ENCODE measurements at regions not wholly inside any gene's neighbourhood (a gene's known extent, or its start where the extent isn't known, plus 50 kb on each side); places are given as distances from the start of the nearest gene placed in this dataset.

DNA sequence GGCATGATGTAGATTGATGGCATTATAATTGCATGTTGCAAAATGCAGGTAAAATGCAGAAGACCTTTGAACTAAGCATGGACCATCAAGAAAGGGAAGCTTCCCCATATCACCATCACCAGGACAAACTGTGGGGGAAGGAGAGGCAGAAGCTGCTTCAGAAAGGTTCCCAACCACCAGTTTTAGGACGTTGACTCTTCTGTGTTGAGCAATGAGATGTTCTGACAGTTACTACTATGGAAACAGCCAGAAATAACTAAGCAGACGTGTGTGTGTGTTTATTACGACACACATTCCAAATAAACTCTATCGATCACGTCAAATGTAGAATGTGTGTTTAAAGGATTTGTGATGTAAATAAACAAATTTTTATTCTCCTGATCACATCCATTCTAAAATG, 110.2 kb upstream of the PLD5 start (continued):
- TF ChIP-seq, protein P1, sequence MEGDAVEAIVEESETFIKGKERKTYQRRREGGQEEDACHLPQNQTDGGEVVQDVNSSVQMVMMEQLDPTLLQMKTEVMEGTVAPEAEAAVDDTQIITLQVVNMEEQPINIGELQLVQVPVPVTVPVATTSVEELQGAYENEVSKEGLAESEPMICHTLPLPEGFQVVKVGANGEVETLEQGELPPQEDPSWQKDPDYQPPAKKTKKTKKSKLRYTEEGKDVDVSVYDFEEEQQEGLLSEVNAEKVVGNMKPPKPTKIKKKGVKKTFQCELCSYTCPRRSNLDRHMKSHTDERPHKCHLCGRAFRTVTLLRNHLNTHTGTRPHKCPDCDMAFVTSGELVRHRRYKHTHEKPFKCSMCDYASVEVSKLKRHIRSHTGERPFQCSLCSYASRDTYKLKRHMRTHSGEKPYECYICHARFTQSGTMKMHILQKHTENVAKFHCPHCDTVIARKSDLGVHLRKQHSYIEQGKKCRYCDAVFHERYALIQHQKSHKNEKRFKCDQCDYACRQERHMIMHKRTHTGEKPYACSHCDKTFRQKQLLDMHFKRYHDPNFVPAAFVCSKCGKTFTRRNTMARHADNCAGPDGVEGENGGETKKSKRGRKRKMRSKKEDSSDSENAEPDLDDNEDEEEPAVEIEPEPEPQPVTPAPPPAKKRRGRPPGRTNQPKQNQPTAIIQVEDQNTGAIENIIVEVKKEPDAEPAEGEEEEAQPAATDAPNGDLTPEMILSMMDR (IDR thresholded peaks at IDR 0.05; ENCODE audit: control extremely low read depth in 1 of 3, insufficient read depth in 1 of 3, low read depth in 1 of 3, low read length in 3 of 3): no peak
- TF ChIP-seq, protein P2, sequence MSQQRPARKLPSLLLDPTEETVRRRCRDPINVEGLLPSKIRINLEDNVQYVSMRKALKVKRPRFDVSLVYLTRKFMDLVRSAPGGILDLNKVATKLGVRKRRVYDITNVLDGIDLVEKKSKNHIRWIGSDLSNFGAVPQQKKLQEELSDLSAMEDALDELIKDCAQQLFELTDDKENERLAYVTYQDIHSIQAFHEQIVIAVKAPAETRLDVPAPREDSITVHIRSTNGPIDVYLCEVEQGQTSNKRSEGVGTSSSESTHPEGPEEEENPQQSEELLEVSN (IDR thresholded peaks at IDR 0.05): no peak
- no peak for TF ChIP-seq CEBPB (IDR thresholded peaks at IDR 0.05; ENCODE audit: low read depth, low read length)
